HG03457 (cell line): ENCODE measurements at regions not wholly inside any gene's neighbourhood (a gene's known extent, or its start where the extent isn't known, plus 50 kb on each side); places are given as distances from the start of the nearest gene placed in this dataset.

Experiments used
- ATAC-seq: cut with Tn5 transposase; IDR thresholded peaks from one replicate; pipeline ENCODE4 v1.9.1; 2021; ENCODE audit warnings: moderate number of reproducible peaks; ENCODE audit not compliant: unreplicated experiment

DNA sequence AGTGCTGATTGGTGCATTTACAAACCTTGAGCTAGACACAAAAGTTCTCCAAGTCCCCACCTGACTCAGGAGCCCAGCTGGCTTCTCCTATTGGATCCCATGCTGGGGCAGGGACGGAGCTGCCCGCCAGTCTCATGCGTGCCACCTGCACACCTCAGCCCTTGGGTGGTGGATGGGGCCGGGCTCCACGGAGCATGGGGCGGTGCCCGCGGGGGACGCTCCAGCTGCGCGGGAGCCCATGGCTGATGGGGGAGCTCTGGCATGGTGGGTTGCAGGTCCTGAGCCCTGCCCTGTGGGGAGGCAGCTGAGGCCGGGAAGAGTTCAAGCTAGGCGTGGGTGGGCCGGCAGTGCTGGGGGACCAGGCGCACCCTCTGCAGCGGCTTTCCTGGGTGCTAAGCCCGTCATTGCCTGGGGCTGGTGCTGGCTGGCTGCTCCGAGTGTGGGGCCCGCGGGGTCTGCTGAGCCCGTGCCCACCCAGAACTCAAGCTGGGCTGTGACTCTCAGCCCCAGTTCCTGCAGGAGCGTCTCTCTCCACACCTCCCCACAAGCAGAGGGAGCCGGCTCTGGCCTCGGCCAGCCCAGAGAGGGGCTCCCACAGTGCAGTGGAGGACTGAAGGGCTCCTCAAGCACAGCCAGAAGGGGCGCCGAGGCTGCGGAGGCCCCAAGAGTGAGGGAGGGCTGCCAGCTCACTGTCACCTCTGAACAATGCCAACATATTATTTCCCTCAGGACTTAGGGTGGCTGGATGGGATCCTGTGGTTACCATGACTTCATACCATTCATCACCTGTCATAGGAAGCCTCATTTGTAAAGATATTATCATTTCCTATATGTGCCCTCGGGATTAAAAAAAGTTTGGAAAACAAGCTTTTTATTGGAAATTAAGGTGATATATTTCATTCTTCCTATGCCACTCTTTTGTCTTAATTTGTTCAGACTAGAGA, 688.7 kb downstream of the ETS1 start:
- ATAC-seq, result no peak

DNA sequence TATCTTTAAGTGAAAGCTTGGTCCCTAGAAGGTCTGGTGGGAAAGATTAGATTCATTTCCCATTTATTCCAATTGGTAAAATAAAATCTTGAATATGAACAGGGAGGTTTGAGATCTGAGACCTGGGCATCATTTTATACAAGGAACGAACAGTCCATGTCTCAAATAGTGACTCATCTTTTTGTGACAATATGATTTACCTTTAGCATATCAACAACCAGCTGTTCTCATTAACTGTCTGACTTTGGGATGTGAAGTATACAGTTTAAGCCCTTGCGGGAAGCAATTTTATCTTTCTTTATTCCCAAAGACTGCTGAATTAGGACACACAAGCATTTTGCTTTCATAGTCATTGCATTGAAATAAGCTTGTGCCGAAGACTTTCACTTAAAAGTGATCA, 691.6 kb downstream of the ETS1 start:
- no peak for ATAC-seq

DNA sequence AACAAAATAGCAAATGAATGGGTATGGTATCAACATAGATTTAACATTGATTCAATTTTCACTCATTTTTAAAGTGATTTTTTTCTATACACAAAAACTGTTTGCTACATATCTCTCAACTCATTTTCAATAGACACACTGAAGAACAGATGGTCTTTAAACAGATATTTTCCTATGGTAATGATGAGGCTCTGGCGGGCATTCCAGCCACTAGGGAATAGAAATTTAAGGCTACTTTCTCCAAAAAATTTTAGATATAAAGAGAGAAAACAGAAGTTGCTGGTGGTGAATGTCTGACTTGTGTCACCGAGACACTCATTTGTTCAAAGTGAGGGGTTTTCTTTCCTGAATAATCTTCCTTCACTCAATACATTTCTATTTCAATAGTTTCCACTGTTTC, 693.0 kb downstream of the ETS1 start:
- no peak for ATAC-seq

DNA sequence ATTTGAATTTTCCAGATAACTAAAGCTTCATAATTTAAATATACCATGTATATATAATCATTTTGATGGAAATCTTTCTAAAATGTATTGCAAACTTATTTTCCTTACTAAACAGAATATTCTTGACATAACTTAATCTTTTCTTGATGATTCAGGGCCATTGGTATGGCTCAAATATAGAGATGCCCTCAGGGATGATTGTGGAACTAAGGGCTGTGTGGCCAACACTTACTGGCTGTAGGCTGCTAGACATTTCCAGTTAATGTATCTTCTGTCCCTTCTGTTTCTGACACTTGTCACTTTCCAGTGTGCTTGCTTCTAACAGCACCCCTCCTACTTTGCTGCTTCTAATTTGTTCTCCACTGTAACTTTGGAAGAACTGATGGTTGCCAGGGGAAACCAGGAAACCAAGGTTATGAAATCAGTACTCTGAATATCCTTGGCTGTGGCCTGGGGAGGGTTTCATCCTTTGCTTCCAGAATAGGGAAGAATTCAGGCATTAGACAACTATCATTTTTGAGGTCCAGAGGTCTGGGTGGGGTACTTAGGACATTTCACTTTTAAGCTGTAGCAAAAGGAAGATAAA, 697.2 kb downstream of the ETS1 start:
- no peak for ATAC-seq

DNA sequence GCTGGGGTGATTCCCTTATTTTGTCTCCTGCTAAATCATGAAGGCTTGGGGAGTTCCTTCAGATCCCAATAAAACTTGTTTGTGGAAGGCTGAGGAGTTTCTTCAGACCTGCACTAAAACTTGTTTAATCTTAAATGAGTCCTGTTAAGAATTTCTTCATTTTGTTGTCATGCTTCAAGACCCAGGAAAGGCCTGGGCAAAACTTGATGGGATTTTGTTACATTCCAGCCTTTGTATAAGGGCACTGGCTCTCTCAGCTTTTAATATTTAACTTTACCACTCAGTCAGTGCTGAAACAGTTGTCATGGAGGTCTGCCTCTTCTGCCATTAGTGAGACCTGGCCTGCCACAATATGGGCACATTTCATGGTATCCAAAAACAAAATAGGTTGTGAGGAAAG, 699.0 kb downstream of the ETS1 start:
- no peak for ATAC-seq

DNA sequence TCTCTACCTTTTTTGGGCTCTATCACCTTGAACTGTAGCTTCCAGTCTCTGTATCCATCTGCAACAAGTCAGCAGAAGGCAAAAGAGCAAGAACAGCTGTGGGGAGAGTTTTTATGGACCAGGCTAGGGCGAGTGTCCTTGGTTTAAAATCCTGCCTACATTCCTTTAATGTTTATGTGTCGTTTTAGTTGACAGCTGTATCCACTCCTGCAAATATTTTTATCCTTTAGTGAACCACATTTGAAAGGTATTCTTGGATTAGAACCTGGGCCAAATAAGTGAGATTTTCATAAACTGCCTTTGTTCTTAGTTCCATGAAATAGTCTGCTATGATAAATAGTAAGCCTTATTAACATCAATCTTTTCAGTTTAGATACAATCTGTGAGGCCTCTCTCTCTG, 712.2 kb downstream of the ETS1 start:
- no peak for ATAC-seq

DNA sequence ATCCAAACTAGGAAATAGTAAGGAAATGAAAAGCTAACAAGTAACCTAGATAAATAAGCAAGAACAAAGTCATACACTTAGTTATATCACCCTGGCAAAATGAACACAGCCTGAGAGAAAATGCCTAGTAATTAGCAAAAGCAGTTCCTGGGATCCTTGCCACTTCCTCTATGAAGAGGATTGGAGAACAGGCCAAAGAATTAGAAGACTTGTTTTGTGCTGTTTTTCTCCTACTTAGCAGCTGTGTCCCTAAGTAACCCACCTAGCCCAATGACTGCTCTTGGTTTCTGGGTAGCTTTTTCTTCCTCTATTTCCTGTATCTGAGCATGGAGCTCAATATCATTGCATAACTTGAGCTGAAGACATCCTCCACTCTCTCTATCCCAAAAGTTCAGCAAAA, 713.9 kb downstream of the ETS1 start:
- ATAC-seq, result no peak

DNA sequence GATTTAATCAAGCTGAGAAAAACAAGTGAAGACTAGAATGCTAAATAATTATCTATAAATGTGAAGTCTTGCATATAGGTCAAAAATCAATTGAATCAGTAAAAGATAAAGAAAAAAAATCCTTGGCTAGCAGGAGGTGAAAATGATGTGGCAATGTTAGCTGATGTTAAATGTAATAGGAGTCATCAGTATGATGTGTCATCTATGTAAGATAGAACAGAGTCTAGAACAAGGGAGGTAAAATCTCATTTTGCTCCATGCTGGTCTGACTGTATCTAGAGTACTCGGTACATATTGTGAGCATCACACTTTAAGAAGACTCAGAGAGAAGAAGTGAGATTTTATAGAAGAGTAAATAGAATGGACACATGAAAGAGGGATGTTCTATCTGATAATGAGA, 721.2 kb downstream of the ETS1 start:
- ATAC-seq, result no peak

DNA sequence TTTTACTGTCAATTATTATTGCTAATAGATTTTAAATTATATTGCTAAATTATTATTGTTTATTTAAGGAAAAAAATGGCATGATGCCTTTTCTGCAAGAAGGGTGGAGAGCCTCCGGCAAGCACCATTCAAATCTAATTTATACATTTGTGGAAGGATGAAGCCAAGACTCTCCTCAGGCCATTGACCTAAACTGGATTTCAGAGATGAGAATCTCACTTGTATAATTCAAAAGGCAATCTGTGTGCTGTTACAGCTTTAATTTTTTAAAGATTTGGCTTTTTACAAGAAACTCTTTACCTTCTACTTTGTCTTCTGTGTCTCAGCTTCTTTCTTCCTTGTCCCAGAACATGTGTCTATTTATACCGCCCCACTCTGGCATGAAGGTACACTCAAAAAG, 722.5 kb downstream of the ETS1 start:
- ATAC-seq, result no peak

DNA sequence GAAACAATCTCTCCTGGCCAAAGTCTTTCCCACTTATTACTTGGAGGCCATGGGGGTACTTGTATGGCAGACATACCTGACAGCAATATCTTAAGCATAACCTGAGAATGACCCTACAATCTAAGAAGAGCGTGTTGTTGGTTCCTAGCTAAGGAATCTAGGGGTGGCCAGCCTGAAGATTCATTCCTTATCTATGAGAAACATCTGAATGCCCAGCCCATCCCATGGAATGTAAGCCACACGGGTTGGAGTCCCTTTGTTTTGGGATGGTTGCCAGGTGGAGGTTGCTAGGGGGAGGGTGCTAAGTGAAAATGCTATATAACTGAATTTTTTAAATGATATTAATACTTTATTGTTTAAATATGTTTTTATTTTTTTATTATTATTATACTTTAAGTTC, 725.0 kb downstream of the ETS1 start:
- ATAC-seq, result no peak

DNA sequence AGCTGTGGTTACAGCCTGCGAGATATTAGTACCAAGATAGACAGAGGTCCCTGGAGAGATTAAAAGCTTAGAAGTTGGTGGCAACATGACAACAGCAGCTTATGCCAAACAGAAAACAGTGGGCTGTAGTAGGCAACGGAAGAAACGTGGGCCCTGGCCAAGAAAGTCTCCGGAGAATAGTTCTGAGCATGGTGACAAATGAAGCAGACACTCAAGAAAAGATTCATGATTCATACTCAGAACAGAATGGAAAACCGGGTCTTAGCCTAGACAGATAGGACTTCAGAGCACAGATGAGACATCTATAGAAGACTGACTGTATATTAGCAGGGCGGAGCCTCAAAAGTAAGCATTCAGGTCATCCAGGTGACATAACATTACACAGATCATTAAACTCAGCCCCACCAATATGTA, 727.4 kb downstream of the ETS1 start:
- ATAC-seq, result no peak

DNA sequence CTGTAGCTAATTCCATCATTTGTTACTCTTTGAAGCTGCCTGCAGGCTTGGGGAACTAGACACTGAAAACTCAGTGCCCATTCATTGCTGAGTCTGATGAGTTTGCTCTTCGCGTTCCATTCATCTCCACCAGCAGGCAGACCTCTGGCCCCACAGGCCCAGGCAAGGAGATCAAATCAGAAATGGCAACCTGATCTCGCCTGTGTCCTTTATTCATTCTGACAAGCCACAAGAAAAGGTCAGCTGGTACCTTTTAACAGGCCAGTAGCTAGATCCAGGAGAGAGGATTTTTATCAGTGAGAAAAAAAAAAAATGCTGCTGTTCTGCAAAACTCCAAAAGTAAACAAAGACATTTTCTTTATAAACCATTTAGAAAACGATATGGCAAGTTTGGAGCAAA, 742.5 kb downstream of the ETS1 start:
- no peak for ATAC-seq

DNA sequence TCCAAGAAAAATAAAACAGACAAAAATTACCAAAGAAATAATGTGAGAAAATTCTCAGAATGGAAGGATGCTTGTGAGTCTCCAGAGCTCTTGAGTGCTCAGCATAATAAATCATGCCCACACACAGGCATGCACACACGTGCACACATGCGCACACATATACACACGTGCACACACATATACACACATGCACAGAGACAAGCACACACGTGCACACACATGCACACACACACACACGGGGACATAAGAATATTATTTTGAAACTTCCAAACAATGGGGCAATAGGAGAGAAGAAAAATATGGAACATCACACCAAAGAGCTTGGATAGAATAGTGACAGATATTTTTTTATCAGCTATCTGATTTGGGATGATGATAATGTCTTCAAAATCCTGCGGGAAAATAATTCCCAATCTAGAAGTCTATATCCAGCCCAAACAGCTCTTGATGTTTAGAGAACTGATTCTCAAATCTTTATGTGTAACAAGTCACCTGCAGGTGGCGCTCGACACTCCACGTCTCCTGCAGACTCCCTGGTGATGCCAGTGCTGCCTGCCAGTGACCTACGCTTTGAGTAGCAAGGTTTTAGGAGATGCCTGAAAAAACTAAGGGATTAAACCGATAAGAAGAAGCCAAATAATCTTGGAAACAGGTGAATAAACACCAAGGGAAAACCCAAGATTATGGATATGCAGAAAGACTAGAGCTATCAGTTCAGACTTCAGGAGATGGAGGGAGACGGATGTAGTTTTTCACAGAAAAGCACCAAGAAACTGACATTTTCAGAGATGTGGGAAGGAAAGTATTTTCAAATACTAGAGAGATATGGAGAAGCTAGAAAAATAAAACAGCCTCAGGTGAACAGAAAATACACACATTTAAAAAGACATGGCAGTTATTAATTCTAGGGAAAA, 743.6 kb downstream of the ETS1 start:
- ATAC-seq, result peak; percentile 53

DNA sequence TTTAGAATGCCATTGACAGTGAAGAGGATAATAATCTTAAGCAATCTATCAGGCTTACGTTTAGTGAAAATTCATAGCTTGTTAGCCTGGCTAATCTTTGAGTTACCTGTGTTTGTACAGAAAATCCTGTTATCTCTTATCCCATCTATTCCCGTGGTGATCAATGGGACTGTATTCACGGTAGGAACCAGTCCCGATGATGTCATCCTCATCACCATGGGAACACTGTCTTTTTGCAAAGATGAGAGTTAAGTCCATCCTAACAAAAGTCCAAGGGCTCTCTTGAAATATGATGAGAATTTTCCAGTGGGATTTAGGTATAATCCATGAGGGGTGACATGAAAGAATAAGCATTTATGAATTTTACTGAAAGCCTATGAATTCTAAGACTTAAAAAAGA, 762.2 kb downstream of the ETS1 start:
- ATAC-seq, result no peak

DNA sequence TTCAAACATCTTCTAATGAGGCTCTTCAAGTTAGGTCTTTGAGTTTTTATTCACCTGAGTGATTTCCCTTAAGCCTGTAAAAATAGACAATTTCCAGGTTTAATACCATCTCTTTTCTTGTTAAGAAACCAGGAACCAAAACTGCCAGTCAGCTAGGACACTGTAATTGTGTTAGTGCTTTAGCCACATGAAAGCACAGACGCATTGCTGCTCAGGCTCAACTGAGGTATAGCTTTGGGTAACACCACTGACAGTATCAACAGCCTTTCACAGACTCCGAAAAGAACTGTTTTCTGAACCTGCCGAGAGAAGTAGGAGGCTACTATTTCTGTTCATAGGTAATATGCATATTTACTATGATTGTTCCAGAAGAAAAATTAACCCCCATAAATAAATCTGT, 768.7 kb downstream of the ETS1 start:
- no peak for ATAC-seq

DNA sequence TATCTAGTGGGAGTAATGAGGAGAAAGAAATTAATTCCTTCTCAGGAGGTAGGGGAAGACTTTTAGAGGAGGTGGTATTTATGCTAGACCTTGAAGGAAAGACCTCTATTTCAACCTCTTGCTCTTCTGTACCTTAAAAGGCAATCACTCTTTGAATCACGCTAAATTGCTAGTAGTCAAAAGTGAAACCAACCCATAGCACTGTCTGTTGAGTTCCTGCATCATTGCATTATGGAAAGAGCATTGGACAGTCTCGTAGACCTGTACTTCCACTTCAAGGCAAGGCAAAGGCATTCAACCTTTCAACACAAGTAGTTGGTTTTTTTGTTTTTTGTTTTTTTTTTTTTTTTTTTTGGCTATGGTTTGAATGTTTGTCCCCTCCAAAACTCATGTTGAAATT, 770.4 kb downstream of the ETS1 start:
- no peak for ATAC-seq

DNA sequence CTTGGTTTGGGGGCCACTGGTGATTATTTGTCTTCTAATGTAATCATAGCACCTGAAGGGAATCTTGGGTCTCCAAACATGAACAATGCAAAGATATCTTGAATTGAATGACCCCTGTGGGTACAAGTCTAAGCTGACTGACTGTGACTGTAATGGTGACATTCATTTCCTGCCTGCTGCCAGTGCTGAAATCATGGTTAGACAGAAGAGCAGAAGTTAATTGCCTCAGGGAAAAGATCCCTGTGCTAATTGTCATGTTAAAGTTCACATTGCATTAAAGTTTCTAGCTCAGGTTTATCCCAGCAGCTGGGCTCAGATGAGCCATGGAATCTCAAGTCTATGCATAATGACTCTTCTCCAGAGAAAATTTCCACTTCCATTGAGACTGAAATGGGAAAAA, 772.0 kb downstream of the ETS1 start:
- no peak for ATAC-seq

DNA sequence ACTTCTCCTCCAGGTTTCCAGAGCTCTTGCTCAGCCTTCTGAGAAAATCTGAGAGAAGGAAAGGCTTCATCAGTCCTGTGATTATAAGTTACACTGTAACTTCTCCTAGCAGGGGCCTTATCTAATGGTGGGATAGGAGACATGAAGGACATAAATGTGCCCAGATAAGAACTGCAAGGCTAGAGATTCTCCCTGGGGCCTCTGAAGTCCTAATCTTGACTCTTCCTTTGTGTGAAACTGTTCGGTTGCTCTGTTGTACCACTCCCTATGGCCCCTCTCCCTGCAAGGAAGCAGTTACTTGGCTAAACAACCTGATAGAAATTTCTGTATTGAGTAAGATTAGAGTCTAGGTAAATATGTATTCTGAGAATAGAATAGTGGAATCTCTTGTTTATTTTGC, 780.9 kb downstream of the ETS1 start:
- no peak for ATAC-seq

DNA sequence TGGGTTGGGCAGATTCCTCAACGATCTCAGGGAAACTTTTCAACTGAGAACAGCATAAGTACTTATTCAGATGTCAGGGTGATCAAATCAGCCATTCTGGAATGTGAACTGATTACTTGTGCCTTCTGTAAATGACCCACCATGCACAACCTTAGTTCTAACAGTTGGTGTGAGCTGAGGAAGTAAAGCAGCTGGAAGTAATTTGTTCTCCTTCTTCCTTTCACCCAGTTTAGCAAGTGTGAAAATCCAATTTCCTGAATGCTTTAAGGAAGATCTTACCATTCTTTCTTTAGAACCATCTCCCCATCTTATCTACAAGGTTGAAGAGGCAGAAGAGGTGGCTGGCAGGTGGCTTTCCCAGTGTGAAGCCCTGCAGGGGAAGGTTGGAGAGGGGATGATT, 781.6 kb downstream of the ETS1 start:
- ATAC-seq, result no peak

DNA sequence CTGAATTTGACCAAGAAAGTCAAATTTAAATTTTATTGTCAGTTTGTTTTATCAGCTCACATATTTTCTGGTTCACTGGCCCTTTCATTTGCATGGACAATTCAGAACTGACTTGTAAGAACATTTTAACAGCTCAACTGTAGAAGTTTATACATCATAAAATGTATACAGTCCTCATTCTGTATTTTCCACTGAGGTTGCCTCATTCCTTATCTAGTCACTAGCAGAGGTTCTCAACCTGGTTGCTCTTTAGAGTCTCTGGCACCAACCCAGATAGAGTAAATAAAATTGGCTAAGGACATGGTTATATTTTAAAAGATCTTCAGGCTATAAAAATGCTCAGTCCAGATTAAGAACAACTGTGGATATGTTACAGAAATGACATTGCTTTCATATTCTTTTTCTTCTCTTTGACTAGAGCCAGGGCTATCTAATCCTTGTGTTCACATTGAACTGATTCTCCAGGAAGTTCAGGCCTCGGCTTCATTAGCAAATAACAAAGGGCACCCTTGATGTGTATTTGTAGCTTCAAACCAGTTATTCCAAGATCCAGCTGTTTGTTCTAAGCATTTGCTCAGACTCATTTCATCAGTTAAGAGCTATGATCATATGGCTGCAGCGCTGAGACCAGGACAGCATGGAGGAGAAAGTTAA, 782.5 kb downstream of the ETS1 start:
- no peak for ATAC-seq

DNA sequence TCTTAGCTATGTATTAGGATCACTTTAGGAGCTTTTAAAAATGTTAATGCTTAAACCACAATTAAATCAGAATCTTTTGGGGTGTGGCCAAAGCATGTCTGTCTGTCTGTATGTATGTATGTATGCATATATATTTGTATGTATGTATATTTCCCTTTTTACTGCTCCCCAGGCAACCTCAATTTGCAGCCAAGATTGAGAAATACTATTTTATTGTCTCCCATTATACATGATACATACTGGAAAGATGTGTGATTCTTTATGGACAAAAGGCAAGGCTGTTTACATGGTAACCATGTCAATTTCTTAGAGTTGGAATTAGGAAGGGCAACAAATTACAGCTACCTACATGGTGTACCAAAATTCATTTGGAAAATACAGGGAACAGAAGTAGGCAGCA, 783.6 kb downstream of the ETS1 start:
- no peak for ATAC-seq
